GM12878 (cell line): ENCODE measurements at regions not wholly inside any gene's neighbourhood (a gene's known extent, or its start where the extent isn't known, plus 50 kb on each side); places are given as distances from the start of the nearest gene placed in this dataset.

Source experiments
- ATAC-seq: fragments of 200-7000 bp; cut with Tn5 transposase; 3 replicates; pipeline ENCODE4 v1.9.1; 2020; ENCODE audit warnings: mild to moderate bottlenecking, moderate library complexity
- BruUV-seq: library from RNA; stranded (reverse); fragments of 400-500 nt; replicated peaks from 2 replicates; lab custom pipeline; 2021; lab: Mats Ljungman, UMichigan
- CTCF ChIA-PET: fragments of 300-600 bp; sonication (Branson Sonifier 250); formaldehyde crosslinking; extraction: SDS; loops from one replicate; lab custom pipeline; 2021; ENCODE audit warnings: inconsistent platforms; lab: Yijun Ruan, JAX
- POLR2A ChIA-PET: fragments of 350-600 bp; formaldehyde crosslinking; extraction: SDS; loops from one replicate; lab custom pipeline; 2021; ENCODE audit warnings: inconsistent platforms; lab: Charles Lee
- RAD21 ChIA-PET: fragments of 300-600 bp; sonication (Branson Sonifier 250); formaldehyde crosslinking; loops from one replicate; lab custom pipeline; 2023; ENCODE audit warnings: antibody characterized with exemption; ENCODE audit not compliant: unreplicated experiment; lab: Charles Lee
- SMC1A ChIA-PET: fragments of 300-600 bp; sonication (Branson Sonifier 250); formaldehyde crosslinking; loops from one replicate; lab custom pipeline; 2023; ENCODE audit not compliant: unreplicated experiment, uncharacterized antibody; lab: Charles Lee
- DNase-seq: peaks from one replicate; pipeline ENCODE4 v3.0.0-alpha.2; 2011; ENCODE audit warnings: low read depth, low spot score
- FAIRE-seq: peaks from 3 replicates; lab custom pipeline; 2011; peaks lifted over from hg19 to GRCh38; lab: Jason Lieb, UNC
- H2AFZ ChIP-seq: 2 replicates; pipeline ENCODE4 v1.6.0; 2011; ENCODE audit warnings: low read depth, low read length, control low read depth; ENCODE audit not compliant: control insufficient read depth
- H3K27ac ChIP-seq: 2 replicates; pipeline ENCODE4 v1.5.1; 2011; ENCODE audit warnings: control low read depth; ENCODE audit not compliant: control insufficient read depth, insufficient read depth
- H3K27me3 ChIP-seq, 2 experiments: replicated peaks in 1 of 2; 2 replicates each; pipeline versions ENCODE4 v1.6.0 to v1.6.1; 2011; ENCODE audit warnings: low read length in 1 of 2; ENCODE audit not compliant: control insufficient read depth in 2 of 2, insufficient read depth in 2 of 2
- H3K36me3 ChIP-seq, 2 experiments: 2 replicates each; pipeline ENCODE4 v1.5.1; 2011; ENCODE audit warnings: low read length in 1 of 2; ENCODE audit not compliant: control insufficient read depth in 2 of 2, insufficient read depth in 2 of 2
- H3K4me1 ChIP-seq: 2 replicates; pipeline ENCODE4 v1.6.1; 2011; ENCODE audit warnings: mild to moderate bottlenecking, low read length, moderate library complexity, mixed read lengths; ENCODE audit not compliant: control insufficient read depth, insufficient read depth
- H3K4me2 ChIP-seq: 2 replicates; pipeline ENCODE4 v1.6.0; 2011; ENCODE audit warnings: control low read depth; ENCODE audit not compliant: control insufficient read depth, insufficient read depth
- H3K4me3 ChIP-seq: fragments of 200-600 bp; sonication (generic); 2 replicates; pipeline ENCODE4 v1.5.1; 2016
- H3K79me2 ChIP-seq: 2 replicates; pipeline ENCODE4 v1.6.0; 2011; ENCODE audit warnings: low read length; ENCODE audit not compliant: control insufficient read depth, insufficient read depth
- H3K9ac ChIP-seq: 2 replicates; pipeline ENCODE4 v1.8.0; 2011; ENCODE audit warnings: low read length, control low read depth, mixed read lengths; ENCODE audit not compliant: control insufficient read depth, insufficient read depth
- H3K9me3 ChIP-seq: replicated peaks from 3 replicates; pipeline ENCODE4 v1.5.1; 2011; ENCODE audit warnings: mild to moderate bottlenecking, low read length; ENCODE audit not compliant: control insufficient read depth, insufficient read depth
- H4K20me1 ChIP-seq: 2 replicates; pipeline ENCODE4 v1.6.0; 2011; ENCODE audit not compliant: control insufficient read depth, insufficient read depth
- BMI1 ChIP-seq: fragments of 450-650 bp; IDR thresholded peaks from 2 replicates; pipeline ENCODE4 v1.6.1; 2016; ENCODE audit warnings: mild to moderate bottlenecking, moderate library complexity, borderline replicate concordance
- CBX3 ChIP-seq: fragments of 200-600 bp; sonication (generic); IDR thresholded peaks from 2 replicates; pipeline ENCODE4 v1.6.1; 2016; ENCODE audit warnings: low read depth, borderline replicate concordance
- FOXM1 ChIP-seq: IDR thresholded peaks from 2 replicates; pipeline ENCODE4 v1.6.1; 2012; ENCODE audit warnings: low read depth, mild to moderate bottlenecking, inconsistent platforms, low read length, moderate library complexity
- LARP7 ChIP-seq: fragments of 450-650 bp; IDR thresholded peaks from 2 replicates; pipeline ENCODE4 v1.6.1; 2017; ENCODE audit warnings: mild to moderate bottlenecking
- MYB ChIP-seq: fragments of 150-350 bp; IDR thresholded peaks from 2 replicates; pipeline ENCODE4 v1.6.1; 2014; ENCODE audit warnings: mild to moderate bottlenecking, low read depth, low read length, borderline replicate concordance
- MYC ChIP-seq: IDR thresholded peaks from 2 replicates; pipeline ENCODE4 v1.6.1; 2011; ENCODE audit warnings: mild to moderate bottlenecking, low read length, moderate library complexity, inconsistent platforms; ENCODE audit not compliant: insufficient read depth, insufficient replicate concordance, insufficient read length, severe bottlenecking
- SIN3A ChIP-seq: IDR thresholded peaks from 2 replicates; pipeline ENCODE4 v1.6.1; 2012; ENCODE audit warnings: low read depth, low read length, improper control_type of control experiment
- SKIL ChIP-seq: fragments of 450-650 bp; IDR thresholded peaks from 2 replicates; pipeline ENCODE4 v1.6.1; 2017; ENCODE audit warnings: mild to moderate bottlenecking, low read depth, inconsistent platforms; ENCODE audit not compliant: poor library complexity, severe bottlenecking
- SMAD1 ChIP-seq: fragments of 450-650 bp; IDR thresholded peaks from 2 replicates; pipeline ENCODE4 v1.6.1; 2018; ENCODE audit warnings: mild to moderate bottlenecking, low read depth; ENCODE audit not compliant: partially characterized antibody
- SP1 ChIP-seq: IDR thresholded peaks from one replicate; pipeline ENCODE4 v1.6.1; 2011; ENCODE audit warnings: low read depth, low read length
- ZBTB40 ChIP-seq: fragments of 450-650 bp; IDR thresholded peaks from 2 replicates; pipeline ENCODE4 v1.6.1; 2016; ENCODE audit warnings: mild to moderate bottlenecking, moderate library complexity, borderline replicate concordance
- WGBS: methylation state at CpG from one replicate; pipeline ENCODE4 v1.1.6; 2016; ENCODE audit warnings: low lambda C conversion rate; ENCODE audit not compliant: insufficient replicate concordance, insufficient coverage; ENCODE audit errors: missing lambda C conversion rate; 5-methylcytosine and 5-hydroxymethylcytosine counted together
- in situ Hi-C: fragments of 300-500 bp; cut with MboI; formaldehyde crosslinking; loops from 9 replicates; pipeline ENCODE4 v1.14.3; 2018; ENCODE audit warnings: mixed read lengths
- intact Hi-C: fragments of 100-400 bp; cut with micrococcal nuclease; formaldehyde crosslinking; loops from one replicate; pipeline ENCODE4 v1.14.2; 2022; ENCODE audit not compliant: unreplicated experiment
- TF ChIP-seq, protein P1 (sequence below): fragments of 450-650 bp; formaldehyde crosslinking; IDR thresholded peaks from 2 replicates; pipeline ENCODE4 v1.4.0; 2022; ENCODE audit warnings: mild to moderate bottlenecking, moderate library complexity

DNA sequence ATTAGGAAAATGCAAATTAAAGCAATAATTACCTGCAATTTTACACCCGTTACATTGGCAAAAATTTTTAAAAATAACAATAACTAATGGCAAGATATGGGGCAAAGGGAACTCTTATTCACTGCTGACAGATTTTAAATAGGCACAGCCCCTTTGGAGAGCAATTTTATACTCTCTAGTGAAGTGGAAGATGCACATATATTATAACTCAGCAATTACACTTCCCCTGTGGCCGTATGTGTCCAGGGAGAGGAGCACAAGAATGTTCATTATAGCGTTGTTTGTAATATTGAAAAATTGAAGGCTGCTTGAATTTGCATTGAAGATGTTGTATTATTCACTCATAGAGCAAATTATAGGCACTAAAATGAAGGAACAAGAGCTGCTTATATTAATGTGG lies 488.3 kb upstream of the ATXN7L3B start:
- H3K9ac ChIP-seq, result no peak overlapping the region
- CTCF ChIA-PET, result no interaction called here
- SMC1A ChIA-PET, result no interaction called here
- H3K36me3 ChIP-seq, result no peaks in the 10 kb centered on the region
- in situ Hi-C loops, result no loop called here
- no TSS peak for BruUV-seq
- no peaks in the 10 kb centered on the region for H3K27me3 ChIP-seq
- TF ChIP-seq SIN3A (no peak), CBX3 (no peak), SMAD1 (no peak), ZBTB40 (no peak), FOXM1 (no peak), SP1 (no peak), MYB (no peak), BMI1 (no peak), SKIL (no peak), MYC (no peak), LARP7 (no peak)
- TF ChIP-seq, protein P1, sequence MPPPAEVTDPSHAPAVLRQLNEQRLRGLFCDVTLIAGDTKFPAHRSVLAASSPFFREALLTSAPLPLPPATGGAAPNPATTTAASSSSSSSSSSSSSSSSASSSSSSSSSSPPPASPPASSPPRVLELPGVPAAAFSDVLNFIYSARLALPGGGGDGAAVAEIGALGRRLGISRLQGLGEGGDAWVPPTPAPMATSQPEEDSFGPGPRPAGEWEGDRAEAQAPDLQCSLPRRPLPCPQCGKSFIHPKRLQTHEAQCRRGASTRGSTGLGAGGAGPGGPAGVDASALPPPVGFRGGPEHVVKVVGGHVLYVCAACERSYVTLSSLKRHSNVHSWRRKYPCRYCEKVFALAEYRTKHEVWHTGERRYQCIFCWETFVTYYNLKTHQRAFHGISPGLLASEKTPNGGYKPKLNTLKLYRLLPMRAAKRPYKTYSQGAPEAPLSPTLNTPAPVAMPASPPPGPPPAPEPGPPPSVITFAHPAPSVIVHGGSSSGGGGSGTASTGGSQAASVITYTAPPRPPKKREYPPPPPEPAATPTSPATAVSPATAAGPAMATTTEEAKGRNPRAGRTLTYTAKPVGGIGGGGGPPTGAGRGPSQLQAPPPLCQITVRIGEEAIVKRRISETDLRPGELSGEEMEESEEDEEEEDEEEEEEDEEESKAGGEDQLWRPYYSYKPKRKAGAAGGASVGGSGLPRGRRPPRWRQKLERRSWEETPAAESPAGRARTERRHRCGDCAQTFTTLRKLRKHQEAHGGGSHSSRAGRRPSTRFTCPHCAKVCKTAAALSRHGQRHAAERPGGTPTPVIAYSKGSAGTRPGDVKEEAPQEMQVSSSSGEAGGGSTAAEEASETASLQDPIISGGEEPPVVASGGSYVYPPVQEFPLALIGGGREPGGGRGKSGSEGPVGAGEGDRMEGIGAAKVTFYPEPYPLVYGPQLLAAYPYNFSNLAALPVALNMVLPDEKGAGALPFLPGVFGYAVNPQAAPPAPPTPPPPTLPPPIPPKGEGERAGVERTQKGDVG (CRISPR knock-in tag), result no peak
- TF ChIP-seq, all 136 proteins: peak for 0
- FAIRE-seq, result no peak
- no peak for DNase-seq
- Histone ChIP-seq H3K4me3 (no peak overlapping the region), H3K79me2 (no peaks in the 10 kb centered on the region), H3K9me3 (no peaks in the 10 kb centered on the region), H3K27ac (no peak overlapping the region), H4K20me1 (no peaks in the 10 kb centered on the region), H2AFZ (no peak overlapping the region), H3K4me1 (no peaks in the 10 kb centered on the region), H3K4me2 (no peak overlapping the region)
- 2% methylated on average over 3 of the region's 3 CpGs for WGBS
- ChIA-PET POLR2A (no interaction called here), RAD21 (no interaction called here)
- intact Hi-C loops, result no loop called here
- no peak for ATAC-seq
